Endothelial cell (in vitro differentiated cells): ENCODE measurements at regions not wholly inside any gene's neighbourhood (a gene's known extent, or its start where the extent isn't known, plus 50 kb on each side); places are given as distances from the start of the nearest gene placed in this dataset.

Experiments
- DNase-seq: peaks from one replicate; pipeline ENCODE4 v3.0.0; 2021; ENCODE audit warnings: low spot score
- H3K27ac Mint-ChIP-seq: one replicate; pipeline ENCODE4 v1.8.0; 2021; ENCODE audit warnings: mixed read lengths, inconsistent platforms; ENCODE audit not compliant: unreplicated experiment
- H3K27me3 Mint-ChIP-seq: one replicate; pipeline ENCODE4 v1.8.0; 2021; ENCODE audit warnings: mild to moderate bottlenecking, moderate library complexity, mixed read lengths, inconsistent platforms; ENCODE audit not compliant: unreplicated experiment
- H3K36me3 Mint-ChIP-seq: one replicate; pipeline ENCODE4 v1.8.0; 2021; ENCODE audit warnings: mild to moderate bottlenecking, low read depth, mixed read lengths, inconsistent platforms; ENCODE audit not compliant: unreplicated experiment
- H3K4me1 Mint-ChIP-seq: one replicate; pipeline ENCODE4 v1.8.0; 2021; ENCODE audit warnings: mild to moderate bottlenecking, mixed read lengths, inconsistent platforms; ENCODE audit not compliant: unreplicated experiment
- H3K4me3 Mint-ChIP-seq: one replicate; pipeline ENCODE4 v1.8.0; 2021; ENCODE audit warnings: mild to moderate bottlenecking, mixed read lengths, inconsistent platforms; ENCODE audit not compliant: unreplicated experiment
- H3K9me3 Mint-ChIP-seq: one replicate; pipeline ENCODE4 v1.8.0; 2021; ENCODE audit warnings: mixed read lengths, inconsistent platforms; ENCODE audit not compliant: unreplicated experiment
- TF ChIP-seq, protein P1 (sequence below): fragments of 200-600 bp; sonication (generic); IDR thresholded peaks from one replicate; pipeline ENCODE4 v1.5.0; 2021; ENCODE audit warnings: antibody characterized with exemption; ENCODE audit not compliant: unreplicated experiment

DNA sequence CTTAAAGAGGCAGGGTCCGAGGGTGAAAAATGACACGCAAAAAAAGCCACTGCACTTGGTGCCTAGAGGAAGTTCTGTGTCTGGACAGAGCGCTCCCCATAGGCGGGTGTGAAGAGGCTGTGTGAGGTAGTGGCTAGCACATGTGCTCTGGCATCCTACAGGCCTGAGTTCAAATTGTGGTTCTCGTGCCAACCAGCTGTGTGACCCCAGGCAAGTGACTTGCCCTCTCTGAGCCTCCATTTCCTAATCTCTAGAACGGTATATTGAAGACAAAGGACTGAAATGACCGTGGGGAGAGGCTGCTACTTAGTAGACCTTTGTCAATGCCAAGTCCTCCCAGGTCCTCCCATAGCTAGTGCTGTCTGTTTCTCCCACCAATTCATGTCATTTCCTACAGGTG, 79.1 kb upstream of the MYL10 start:
- TF ChIP-seq, protein P1, sequence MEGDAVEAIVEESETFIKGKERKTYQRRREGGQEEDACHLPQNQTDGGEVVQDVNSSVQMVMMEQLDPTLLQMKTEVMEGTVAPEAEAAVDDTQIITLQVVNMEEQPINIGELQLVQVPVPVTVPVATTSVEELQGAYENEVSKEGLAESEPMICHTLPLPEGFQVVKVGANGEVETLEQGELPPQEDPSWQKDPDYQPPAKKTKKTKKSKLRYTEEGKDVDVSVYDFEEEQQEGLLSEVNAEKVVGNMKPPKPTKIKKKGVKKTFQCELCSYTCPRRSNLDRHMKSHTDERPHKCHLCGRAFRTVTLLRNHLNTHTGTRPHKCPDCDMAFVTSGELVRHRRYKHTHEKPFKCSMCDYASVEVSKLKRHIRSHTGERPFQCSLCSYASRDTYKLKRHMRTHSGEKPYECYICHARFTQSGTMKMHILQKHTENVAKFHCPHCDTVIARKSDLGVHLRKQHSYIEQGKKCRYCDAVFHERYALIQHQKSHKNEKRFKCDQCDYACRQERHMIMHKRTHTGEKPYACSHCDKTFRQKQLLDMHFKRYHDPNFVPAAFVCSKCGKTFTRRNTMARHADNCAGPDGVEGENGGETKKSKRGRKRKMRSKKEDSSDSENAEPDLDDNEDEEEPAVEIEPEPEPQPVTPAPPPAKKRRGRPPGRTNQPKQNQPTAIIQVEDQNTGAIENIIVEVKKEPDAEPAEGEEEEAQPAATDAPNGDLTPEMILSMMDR = no peak
- Mint-ChIP-seq H3K27ac (no peak overlapping the region), H3K4me3 (no peak overlapping the region), H3K36me3 (no peaks in the 10 kb centered on the region), H3K9me3 (no peaks in the 10 kb centered on the region), H3K4me1 (no peaks in the 10 kb centered on the region), H3K27me3 (no peaks in the 10 kb centered on the region)
- no peak for DNase-seq

DNA sequence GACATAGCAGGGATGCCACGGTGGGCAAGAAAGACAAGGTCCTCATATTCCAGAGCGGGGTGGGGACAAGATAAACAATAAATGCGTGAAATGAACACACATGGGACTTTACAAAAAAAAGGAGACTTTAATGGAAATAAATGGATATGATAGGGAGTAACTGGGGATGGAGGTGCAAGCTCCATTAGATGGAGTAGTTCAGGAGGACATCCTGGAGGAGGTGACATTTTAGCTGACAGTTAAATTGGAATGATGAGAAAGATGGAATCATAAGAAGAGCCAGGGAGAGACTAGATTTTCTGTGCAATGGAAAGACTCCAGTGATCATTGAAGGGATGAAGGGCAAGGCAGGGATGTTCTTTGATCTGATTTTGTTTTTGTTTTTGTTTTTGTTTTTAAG, 83.6 kb upstream of the MYL10 start:
- no peak overlapping the region for H3K4me3 Mint-ChIP-seq

DNA sequence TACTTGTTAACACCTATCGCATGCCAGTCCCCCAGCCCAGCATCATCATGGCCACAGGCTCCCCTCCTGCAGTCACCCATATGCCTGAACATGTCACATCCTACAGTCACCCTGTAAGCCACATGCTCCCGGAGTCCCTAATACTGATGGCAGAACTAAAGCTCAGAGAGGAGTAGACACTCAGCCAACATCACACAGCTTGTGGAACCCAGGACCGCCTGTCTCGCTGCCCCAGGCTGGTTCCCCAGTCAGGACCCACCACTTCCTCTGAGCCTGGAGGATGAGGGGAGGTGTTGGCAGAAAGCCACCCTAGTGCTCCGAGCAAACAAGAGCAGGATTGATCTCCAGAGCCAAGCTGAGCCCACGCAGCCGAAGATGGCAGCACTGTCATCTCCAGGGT, 85.0 kb upstream of the MYL10 start:
- H3K4me3 Mint-ChIP-seq = no peak overlapping the region
- TF ChIP-seq, protein P1 = no peak
- H3K9me3 Mint-ChIP-seq = no peaks in the 10 kb centered on the region
- no peaks in the 10 kb centered on the region for H3K27me3 Mint-ChIP-seq
- no peaks in the 10 kb centered on the region for H3K36me3 Mint-ChIP-seq
- H3K27ac Mint-ChIP-seq = no peak overlapping the region
- no peaks in the 10 kb centered on the region for H3K4me1 Mint-ChIP-seq
- no peak for DNase-seq

More for the DNA sequence above, 83.6 kb upstream of the MYL10 start:
- Mint-ChIP-seq H3K36me3 (no peaks in the 10 kb centered on the region), H3K27me3 (no peaks in the 10 kb centered on the region), H3K27ac (no peak overlapping the region), H3K9me3 (no peaks in the 10 kb centered on the region), H3K4me1 (no peaks in the 10 kb centered on the region)
- DNase-seq = no peak
- TF ChIP-seq, protein P1 = no peak

DNA sequence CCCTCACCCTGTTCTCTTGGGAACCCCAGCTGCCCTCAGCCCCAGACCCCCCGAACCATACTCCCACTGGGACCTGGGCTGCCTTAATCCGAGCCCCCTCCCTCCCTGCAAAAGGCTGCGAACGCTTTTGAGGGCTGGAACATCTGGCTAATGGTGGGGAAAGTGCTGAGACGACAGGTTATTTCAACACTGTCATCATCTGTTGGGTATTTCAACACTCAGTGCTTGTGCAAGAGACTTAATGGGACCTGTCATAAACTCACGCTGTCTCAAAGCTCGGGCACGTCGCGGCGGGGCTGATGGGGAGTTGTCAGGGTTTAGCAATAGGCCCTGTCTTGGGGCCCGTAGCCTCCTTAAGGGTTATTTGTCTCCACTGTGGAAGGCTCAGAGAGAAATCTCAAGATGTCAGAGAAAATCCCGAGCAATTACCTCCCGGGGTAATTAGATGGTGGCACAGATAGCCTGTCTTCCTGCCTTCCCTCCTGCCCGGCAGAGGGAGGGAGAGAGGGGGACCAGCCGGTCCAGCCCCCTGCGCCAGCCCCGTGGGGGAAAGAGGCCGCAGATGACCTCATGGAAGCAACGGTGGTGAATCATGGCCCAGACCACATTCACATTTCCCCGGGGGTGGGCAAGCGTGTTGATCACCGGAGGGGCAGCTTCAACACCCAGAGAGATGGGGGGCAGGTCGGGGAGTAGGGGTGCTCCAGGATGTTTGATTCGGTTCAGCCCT, 88.7 kb upstream of the MYL10 start:
- Mint-ChIP-seq H3K36me3 (no peaks in the 10 kb centered on the region), H3K4me3 (no peak overlapping the region), H3K27ac (no peak overlapping the region), H3K4me1 (no peaks in the 10 kb centered on the region), H3K27me3 (no peaks in the 10 kb centered on the region), H3K9me3 (no peaks in the 10 kb centered on the region)
- TF ChIP-seq, protein P1 = no peak
- no peak for DNase-seq

DNA sequence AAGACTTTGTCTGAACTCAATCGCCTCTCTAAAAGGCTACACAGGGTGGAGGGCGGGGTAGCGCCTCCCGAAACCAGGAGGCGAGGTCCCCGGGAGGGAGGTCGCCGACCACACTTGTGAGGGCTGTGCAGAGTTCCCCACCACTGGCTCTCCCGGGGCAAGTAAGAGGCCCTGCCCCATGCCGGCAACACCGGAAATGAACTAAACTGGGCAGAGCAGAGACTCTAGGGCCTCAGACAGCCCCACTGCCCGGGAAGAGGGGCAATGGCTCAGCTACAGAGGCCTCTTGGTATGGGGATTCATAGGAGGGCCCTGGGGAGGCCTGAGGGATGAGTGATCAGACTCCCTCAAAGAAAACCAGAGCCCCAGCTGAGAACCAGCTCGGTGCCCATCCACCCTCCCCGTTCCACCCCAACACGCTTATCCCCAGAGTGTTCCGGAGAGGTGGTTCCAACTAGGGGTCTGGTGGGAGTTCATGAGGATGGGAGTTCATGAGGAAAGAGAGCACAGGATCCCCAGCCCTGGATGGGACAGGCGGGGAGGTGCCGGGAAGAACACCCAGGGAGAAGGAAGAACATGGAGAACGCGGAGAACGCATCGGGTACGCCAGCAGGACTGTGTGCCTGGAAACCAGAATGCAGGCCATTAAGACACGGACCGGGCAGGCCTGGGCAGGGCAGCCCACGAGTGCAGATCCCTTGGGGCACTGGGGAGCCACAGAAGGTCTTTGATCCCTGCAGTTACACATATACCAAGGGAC, 89.4 kb upstream of the MYL10 start:
- DNase-seq = no peak
- H3K36me3 Mint-ChIP-seq = no peaks in the 10 kb centered on the region
- no peaks in the 10 kb centered on the region for H3K9me3 Mint-ChIP-seq
- TF ChIP-seq, protein P1 = no peak
- H3K27me3 Mint-ChIP-seq = no peaks in the 10 kb centered on the region
- no peak overlapping the region for H3K27ac Mint-ChIP-seq
- H3K4me1 Mint-ChIP-seq = no peaks in the 10 kb centered on the region
- H3K4me3 Mint-ChIP-seq = no peak overlapping the region
